Lung microvascular endothelial cell (primary cell): ENCODE measurements at regions not wholly inside any gene's neighbourhood (a gene's known extent, or its start where the extent isn't known, plus 50 kb on each side); places are given as distances from the start of the nearest gene placed in this dataset.

ENCODE experiments used
- DNase-seq, 2 donors: peaks; one replicate each; pipeline versions ENCODE4 v3.0.0 to v3.0.0-alpha.2; 2010; ENCODE audit warnings: low read depth in 2 of 2

DNA sequence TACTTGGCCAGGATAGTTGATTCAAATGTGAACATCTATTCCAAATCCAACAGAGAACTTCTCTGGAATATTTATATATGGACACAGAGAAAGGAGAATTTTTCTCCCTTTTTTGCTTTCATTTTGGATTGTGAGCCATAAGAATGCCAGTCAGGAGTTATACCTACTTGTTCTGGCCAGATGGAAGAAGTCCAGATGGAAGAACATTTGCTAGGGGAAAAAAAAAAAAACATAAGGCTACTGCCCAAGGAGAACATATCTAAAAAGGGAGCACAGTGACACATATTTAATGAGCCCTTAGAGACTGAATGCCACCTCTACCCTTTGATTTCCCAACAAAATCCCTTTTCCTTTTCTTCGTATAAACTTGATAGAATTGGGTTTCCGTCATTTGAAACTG, 61.7 kb upstream of the PPP2R2B start:
- DNase-seq, result no peak

DNA sequence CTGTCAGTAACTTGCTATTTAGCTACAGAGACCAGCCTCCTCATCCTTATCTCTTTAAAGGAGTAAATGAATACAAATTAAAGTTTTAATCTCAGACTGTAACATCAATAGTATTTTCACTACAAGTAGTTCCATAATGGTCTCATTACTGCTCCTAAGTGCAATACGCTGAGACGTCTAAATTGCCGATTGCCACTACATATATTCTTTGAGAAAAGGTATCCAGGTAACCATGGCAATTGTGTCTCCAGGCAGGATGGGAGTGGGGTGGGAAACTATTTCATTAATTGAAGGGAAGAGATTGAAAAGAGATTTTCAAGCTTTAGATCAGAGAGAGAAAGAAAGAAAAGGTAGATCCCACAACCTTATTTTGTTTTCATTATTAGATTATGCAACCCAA, 65.5 kb upstream of the PPP2R2B start:
- no peak for DNase-seq

DNA sequence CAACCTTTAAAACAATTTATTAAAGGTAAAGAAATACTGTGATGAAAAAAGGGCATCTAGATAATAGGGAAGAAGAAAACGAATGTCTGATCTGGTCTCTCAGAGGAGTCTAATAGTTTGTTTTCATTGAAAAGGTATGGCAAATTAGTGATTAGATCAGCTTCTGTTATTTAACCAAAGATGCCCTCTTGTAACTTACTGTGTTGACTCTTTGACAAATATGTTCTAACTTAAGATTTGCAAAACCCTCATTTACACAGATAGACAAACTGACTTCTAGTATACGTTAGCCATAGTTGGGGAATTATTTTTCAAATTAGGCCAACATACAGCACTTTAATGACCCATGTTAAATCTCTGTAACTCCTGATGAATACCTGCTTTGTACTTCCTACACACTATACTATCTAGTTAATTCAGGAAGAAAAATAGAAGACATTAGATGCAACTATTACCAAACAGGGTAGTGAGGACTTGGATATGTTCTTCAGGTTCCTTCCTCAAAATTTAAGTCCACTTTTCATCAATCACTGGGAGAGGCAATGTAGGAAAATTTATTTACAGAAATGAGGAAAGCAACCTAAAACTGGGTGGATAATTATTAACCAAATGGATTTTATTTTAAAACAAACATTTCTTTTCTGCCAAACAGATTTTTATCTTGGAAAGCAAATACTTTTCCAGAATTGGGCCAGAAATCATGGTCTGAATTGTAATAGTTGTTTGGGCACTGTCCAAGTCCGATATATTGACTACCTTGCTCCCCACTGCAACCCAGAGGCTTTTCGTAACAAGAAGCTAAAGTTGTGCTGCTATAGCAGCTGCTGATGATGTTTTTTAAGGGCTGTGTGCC, 66.4 kb upstream of the PPP2R2B start:
- DNase-seq, result no peak

DNA sequence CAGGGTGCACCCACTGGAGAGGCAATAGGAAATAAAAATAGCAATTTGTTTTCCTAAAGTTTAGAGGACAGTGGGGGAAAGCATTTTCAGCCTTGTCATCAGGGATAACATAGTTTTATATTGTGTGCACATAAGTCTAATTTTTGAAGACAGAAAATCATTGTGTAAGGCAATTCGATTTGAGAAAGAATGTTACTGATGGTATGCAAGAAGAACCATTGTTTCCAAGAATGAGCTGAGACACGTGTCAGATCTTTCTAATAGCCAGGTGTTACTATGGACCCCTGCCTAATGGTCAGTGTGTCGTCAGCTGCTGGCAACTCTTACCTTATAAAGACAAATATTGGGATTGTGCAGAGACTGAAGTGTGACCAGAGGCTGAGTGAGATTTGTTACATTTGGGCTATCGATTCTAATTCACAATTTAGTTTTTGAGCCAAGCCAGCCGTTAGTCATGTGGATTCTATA, 67.1 kb upstream of the PPP2R2B start:
- no peak for DNase-seq

DNA sequence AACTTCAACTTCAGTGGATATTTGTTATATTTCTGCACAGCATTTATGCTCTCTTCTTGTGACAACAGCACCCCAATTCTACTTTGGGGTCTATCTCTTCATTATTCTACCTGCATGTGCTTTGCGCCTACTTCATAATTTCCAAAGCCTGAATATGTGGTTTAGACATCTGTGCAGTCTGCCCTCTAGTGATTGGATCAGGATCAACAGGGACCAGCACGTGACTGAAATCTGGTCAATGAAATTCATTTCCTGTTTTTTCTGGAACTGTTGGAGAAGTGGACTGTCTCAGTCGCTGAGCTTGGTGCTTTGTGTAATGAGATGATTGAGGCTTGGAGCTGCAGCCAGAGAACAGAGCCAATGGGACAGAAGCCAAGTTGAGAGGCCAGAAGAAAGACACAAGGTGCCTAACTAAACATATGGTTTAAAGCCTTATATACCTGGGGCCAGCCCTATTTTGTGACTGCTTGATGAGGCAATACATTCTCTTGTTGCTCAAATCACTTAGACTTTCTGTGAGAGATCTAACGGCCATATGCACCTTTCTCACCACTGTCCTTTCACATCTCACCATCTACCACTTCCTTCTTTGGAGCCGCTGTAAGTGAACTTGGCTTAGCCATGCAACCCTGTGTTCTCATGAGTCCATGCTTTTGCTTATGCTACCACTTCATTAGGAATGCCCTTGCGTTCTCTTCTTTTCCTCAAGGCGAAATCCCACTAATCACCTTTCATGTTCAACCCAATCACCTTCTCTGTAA, 68.8 kb upstream of the PPP2R2B start:
- DNase-seq, result peak; percentile 7 to 19

DNA sequence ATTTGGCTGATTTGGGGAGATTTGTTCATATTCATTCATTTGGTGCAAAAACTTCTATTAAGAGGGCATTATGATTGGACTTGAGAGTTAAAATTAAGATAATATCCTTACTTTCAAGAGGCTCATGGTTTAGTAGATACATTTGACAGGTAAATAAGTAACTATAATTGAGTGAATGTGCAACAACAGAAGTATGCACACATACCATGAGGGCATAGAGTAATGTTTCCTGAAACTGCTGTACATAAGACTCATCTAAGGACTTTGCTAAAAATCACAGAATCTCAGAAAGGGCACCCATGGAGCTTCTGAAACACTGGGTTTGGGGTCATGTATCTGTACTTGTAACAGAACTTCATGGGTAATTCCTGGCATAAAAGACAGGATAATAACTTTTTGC, 70.1 kb upstream of the PPP2R2B start:
- DNase-seq, result no peak

DNA sequence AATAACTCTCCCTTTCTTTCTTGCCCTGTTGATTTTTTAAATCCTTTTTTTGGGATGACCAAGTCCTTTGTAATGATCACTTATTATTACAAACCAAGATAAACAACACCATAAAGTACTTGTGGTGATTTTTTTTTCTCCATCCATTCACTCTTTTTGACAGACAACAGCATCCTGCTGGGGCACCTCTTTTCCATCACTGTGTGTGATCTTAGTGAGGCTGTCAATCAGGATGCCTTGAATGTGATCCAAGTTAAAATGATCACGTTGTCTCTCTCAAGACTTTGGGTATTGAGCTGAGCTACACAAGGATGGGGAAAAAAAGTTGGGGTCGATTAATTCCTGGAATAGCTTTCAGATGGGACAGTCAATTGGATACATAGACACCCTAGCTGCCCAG, 73.6 kb upstream of the PPP2R2B start:
- DNase-seq, result no peak

DNA sequence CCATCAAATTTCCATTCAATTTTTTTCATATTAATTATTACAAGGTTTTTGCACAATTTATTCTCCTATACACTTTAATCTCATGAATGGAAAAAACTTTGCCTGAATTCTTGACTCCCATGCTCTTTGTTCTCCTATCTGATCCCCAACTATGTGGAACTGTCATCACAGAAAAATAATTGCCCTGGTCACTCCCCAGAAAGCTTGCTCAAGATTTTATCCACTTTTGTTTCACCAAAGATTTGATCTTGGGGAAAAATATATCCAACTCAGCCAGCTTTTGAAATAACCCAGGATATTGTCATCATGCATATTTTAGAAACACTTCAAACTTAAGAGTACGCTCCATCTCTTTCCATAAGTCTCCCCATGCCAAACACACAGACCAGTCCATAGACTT, 77.7 kb upstream of the PPP2R2B start:
- no peak for DNase-seq

DNA sequence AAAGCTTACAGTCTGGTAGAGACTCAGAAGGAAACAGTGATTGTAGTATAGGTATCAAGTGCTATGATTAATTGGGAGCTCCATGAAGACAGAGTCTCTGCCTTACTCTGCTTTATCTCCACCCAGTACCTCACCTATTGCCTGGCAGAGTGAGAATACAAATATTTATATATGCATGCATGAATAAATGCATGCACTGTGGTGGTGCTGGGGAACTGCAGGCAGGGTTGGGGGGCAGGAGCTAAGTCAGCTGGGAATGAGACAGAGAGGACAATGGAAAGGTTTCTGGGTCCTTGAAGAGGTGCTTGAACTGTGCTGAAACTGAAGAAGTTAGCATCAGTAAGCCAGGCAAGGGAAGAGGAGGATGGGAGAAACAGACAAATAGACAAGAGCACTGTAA, 80.8 kb upstream of the PPP2R2B start:
- no peak for DNase-seq

DNA sequence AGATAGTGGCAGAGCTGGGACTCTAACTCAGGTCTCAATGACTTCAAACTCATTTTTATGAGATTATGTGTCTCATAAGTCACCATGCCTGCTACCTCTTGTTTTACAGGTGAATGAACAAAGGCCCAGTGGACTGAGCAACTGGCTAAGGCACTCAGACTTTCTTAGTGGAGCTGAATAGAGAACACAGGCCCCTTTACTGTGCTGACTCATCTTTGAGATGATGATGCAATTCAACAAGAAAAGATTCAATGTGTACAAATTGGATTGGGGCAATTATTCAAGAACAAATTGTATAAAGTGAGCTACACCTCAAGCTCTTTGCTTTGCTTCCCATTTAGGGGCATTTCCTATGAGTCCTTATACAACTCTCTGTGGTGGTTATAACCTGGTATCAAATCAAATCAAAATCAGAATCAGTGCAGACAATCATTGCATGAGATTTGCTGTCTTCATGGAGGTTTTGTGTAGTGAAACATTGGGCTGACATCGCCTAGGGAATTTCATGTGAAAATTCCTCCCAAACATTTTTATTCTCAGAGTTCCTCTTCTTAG, 84.3 kb upstream of the PPP2R2B start:
- DNase-seq, result peak in 1 of 2 donors; percentile 2

DNA sequence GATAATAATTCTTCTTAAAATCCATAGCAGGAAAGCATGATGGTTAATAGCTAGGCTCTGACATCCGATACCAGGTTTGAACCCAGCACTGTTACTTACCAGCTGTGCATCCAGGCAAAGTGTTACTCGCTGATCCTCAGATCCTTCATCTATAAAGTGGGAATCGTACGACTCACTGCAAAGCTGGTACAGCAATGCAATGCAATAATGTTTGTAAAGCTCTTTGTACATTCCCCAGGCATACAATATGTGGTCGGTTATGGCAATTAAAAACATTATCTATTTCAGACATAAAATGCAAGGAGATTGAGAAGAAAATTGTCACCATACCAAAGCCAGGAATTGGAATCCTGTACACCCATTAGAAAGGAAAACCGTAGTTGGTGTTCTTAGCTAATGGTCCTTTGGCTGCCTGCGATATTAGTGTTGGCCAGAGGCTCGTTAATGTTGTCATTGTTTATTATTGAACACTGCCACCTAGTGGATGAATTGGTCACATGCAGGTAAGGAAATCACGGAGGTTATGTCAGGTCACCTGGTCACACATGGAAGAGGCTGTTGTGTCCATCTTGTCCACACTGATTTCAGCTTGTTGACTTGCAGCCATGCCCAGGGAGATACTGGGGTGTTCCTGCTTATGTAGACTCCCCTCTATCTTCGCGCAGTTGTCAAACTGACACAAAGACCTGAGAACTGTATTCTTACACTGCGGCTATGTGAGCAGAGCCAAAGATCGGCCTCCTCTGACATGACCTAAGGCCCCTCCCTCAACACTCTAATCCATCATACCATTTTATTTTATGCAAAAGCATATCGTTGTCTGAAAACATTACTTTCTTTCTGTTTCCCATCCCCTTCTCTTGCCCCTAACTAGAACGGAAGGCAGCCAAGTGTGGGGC, 87.5 kb upstream of the PPP2R2B start:
- DNase-seq, result peak; percentile 74 to 86

DNA sequence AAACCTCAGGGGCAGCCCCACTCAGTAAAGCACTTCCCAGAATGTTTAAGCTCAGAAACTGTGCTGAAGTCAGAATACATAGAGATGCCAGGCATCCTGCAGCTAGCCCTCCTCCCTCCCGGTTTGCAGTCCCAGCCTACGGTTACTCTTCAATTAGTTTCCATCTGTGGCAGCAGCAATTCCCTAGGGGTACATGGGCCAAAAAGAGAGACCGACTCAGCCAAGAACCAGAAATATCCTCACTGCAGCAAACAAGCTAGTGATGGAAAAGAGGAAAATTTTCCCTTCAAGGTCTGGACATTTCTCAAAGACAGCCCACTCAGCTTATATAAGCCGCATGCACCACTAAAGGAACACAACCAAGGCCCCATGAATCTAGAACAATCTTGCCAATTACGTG, 89.1 kb upstream of the PPP2R2B start:
- DNase-seq, result no peak

DNA sequence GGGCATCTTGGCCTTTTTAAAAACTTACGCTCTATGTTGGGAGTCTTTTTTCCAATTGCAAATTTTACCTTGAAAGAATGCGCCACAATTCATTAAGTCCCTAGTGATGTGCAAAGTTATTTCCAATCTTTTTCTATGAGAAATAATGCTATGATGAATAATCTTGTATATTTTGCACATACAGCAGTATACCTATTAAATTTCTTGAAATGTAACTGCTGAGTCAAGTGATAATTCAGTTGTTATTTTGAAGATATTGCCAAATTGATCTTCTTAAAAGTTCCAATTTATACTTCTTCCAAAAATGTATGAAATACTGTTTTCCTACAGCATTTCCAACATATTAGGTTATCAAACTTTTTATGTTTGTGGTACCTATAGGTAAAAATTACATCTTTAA, 92.8 kb upstream of the PPP2R2B start:
- DNase-seq, result no peak

DNA sequence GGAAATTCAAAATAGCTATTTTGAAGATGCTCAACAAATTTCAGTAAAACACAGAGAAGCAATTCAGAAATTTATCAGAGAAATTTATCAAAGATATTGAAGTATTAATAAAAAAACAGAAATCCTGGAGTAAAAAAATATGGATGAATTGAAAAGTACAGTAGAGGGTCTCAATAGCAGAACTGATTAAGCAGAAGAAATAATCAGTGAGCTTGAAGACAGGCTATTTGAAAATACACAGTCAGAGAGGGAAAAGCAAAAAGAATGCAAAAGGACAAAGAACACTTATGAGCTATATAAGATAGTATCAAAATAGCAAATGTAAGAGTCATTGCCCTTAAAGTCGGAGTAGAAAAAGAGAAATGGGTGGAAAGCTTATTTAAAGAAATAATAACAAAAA, 107.9 kb upstream of the PPP2R2B start:
- no peak for DNase-seq

DNA sequence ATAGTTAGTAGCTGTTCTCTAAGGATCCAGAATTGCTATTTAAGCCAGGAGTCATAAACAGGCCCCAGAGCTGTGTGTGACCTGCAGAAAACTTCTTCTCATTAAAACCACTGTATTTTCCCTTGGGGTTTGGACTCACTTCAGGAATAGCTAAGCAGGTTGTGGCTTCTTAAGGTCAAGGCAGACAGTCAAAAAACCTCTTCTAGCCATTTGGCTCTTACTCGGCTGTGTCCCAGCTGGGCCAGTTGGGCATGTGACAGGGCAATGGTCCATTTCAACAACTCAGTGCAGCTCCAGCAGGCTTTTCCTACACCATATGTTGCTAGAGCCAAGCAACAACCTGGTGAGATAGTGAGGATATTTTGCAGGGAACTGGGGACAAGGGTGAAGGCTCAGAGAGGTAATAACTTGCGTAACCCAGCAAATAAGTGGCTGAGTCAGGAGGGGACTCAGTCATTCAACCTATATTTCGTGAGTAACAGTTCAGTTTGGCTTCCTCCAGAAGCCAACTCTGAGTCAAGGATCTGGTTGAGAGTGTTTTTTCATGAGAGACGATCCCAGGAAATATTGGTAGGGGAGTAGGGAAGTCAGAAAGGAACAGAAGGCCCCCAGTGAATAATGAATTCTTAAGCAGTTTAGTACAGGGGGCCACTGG, 115.4 kb upstream of the PPP2R2B start:
- no peak for DNase-seq

DNA sequence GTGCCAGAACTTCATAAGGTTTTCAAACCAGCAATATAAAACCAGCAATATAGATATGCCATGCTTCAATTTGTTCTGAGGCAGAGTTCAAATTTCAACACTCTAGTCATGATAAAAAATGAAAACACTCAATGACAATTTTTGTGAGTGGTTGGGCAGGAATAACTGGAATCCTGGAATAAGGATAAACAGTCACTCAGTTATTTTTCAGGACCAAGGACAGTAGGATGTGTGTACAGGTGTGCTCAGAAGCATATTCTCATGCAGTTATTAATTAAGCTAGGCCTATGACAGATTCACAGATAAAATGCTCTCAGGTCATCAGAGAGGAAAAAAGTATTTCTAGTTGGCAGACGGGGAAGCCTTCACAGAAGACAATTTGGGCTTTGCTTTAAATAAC, 117.3 kb upstream of the PPP2R2B start:
- no peak for DNase-seq

DNA sequence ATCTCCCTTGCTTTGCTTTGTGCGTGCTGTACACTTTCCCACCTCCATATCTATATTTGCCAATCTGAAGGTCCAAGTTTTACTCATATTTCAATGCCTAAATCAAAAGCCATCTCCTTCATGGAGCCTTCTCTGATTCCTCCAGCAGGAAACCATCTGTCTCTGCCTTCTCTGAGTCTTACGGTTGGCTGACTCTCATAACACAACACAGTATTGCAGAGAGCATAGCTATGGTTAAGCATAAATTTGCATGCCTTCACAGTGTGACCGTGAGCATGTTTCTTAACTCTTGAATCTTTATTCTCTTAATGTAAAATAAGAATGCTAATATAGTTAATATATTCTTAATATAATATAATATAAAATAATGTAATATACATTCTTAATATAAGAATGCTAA, 136.8 kb upstream of the PPP2R2B start:
- DNase-seq, result no peak

DNA sequence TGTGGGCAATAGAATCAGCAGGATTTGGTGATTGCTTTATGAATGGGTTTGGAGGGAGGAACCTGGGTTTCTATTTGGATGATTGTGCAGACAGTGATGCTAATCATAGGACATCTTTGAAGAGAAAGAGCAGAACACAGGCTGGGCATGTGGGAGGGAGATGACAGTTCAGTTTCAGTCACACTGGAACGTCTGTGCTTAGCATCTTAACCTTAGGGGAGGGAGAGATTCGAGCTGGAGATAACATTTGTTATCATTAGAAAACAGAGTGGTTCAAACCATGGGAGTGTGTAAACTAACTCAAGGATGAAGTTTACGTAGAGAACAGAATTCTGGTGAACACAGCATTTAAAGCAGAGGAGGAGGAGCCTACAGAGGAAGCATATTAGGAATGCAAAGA, 138.6 kb upstream of the PPP2R2B start:
- DNase-seq, result no peak

DNA sequence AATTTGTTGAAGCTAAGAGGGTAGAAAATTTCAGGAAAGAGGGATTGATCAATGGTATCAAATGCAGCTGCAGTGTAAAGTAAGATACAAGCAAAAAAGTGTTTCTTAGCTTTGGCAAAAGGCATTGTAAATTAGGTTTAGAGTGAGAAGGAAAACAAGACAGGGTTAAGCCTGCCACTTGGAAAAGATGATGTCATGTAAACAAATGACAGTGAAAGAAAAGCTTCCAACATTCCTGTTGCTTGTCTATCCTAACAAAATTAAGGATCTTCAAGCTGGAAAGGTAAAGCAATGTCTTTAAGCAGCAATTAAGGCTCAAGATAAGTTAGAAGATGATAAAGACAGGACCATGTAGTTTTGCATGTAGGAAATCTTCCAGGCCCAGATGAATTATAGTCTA, 139.1 kb upstream of the PPP2R2B start:
- DNase-seq, result no peak

DNA sequence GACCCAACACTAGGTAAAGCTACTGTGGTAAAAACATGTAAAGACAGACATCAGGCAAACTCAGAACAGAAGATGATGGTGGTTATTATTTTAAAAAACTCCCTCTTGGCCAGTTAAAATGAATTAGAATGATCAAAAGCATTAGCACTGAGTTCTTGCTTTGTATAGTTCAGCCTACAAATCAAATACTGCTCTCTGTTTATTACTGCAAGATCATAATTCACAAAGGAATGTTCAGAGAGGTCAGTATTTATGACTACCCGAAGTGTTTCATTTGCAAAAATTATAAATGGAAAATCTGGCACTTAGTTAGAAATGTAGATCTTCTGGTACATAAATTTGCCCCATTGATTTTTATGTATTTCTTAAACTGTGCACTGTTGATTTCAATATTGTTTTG, 140.3 kb upstream of the PPP2R2B start:
- DNase-seq, result no peak

DNA sequence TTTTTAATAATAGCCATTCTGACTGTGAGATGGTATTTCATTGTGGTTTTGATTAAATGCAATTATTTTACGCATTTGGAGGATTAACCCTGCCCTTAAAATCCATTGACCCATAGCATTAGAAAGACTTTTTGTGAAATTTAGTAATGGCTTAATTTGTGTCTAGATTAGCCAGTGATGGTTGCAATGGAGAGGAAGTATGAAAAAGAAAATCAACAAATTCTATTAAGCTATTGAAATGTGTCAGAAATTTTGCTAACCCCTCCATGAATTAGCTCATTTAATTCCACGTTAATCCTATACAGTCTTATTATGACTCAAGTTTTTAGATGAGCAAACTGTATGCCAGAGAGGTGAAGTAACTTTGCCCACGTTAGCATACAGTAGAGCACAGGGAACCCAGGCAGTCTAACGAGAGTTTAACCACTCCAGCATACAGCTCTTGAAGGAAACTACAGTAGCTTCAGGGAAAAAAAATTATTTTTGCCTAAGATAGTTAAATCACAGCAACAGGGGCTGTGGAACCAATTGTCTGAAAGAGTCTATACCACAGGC, 158.2 kb upstream of the PPP2R2B start:
- no peak for DNase-seq
